Body of pancreas (tissue), 4 donors: ENCODE measurements at regions not wholly inside any gene's neighbourhood (a gene's known extent, or its start where the extent isn't known, plus 50 kb on each side); places are given as distances from the start of the nearest gene placed in this dataset.

Experiments used
- ATAC-seq: fragments of 150-250 bp; one replicate; pipeline ENCODE4 v1.9.1; 2016
- DNase-seq, 4 donors: peaks; one replicate each; pipeline ENCODE4 v3.0.0-alpha.2; 2019
- H3K27ac ChIP-seq, 4 donors: fragments of 200-600 bp; sonication (generic); 1 replicate in 3 of 4; 2 replicates in 1 of 4; pipeline versions ENCODE4 v1.5.1 to v1.6.1; 2016 to 2019; ENCODE audit warnings: mild to moderate bottlenecking in 1 of 4, mixed read lengths in 1 of 4, moderate library complexity in 1 of 4
- H3K27me3 ChIP-seq, 2 donors: fragments of 200-600 bp; sonication (generic); one replicate each; pipeline ENCODE4 v1.6.0; 2016; ENCODE audit warnings: mild to moderate bottlenecking in 1 of 2
- H3K36me3 ChIP-seq, 2 donors: fragments of 200-600 bp; sonication (generic); replicated peaks in 1 of 2; 2 replicates each; pipeline ENCODE4 v1.5.1; 2016; ENCODE audit warnings: low read depth in 2 of 2; ENCODE audit not compliant: insufficient read depth in 1 of 2
- H3K4me1 ChIP-seq: fragments of 200-600 bp; sonication (generic); one replicate; pipeline ENCODE4 v1.6.0; 2016
- H3K4me3 ChIP-seq, 2 donors: fragments of 200-600 bp; sonication (generic); 1 replicate in 1 of 2; 2 replicates in 1 of 2; pipeline ENCODE4 v1.5.1; 2016 to 2019
- H3K9me3 ChIP-seq, 3 donors: fragments of 200-600 bp; sonication (generic); 1 replicate in 2 of 3; 2 replicates in 1 of 3; pipeline ENCODE4 v1.5.1; 2016
- POLR2A ChIP-seq, 3 donors: fragments of 450-650 bp; IDR thresholded peaks; one replicate each; pipeline ENCODE4 v1.6.1; 2016; ENCODE audit warnings: antibody characterized with exemption in 3 of 3, mild to moderate bottlenecking in 2 of 3
- WGBS, 2 donors: methylation state at CpG; one replicate each; pipeline ENCODE4 v1.1.5; 2017; 5-methylcytosine and 5-hydroxymethylcytosine counted together
- intact Hi-C: fragments of 100-400 bp; cut with DNase I; formaldehyde crosslinking; loops from one replicate; pipeline ENCODE4 v1.15.1; 2023
- TF ChIP-seq, protein P1 (sequence below), 7 experiments: fragments of 450-650 bp in 4 of 7; fragments of 200-600 bp in 3 of 7; sonication (generic) in 3 of 7; IDR thresholded peaks; one replicate each; pipeline ENCODE4 v1.5.1; 2016 to 2019; ENCODE audit warnings: antibody characterized with exemption in 7 of 7

- H3K9me3 ChIP-seq = no peaks in the 10 kb centered on the region
- no peak overlapping the region for H3K4me3 ChIP-seq
- H3K27me3 ChIP-seq = no peaks in the 10 kb centered on the region
- H3K4me1 ChIP-seq = no peaks in the 10 kb centered on the region
- H3K36me3 ChIP-seq = no peaks in the 10 kb centered on the region
- ATAC-seq (no peak), DNase-seq (no peak)
- no peak overlapping the region for H3K27ac ChIP-seq
- TF ChIP-seq, protein P1, sequence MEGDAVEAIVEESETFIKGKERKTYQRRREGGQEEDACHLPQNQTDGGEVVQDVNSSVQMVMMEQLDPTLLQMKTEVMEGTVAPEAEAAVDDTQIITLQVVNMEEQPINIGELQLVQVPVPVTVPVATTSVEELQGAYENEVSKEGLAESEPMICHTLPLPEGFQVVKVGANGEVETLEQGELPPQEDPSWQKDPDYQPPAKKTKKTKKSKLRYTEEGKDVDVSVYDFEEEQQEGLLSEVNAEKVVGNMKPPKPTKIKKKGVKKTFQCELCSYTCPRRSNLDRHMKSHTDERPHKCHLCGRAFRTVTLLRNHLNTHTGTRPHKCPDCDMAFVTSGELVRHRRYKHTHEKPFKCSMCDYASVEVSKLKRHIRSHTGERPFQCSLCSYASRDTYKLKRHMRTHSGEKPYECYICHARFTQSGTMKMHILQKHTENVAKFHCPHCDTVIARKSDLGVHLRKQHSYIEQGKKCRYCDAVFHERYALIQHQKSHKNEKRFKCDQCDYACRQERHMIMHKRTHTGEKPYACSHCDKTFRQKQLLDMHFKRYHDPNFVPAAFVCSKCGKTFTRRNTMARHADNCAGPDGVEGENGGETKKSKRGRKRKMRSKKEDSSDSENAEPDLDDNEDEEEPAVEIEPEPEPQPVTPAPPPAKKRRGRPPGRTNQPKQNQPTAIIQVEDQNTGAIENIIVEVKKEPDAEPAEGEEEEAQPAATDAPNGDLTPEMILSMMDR (IDR thresholded peaks at IDR 0.05) = no peak
- no peak for TF ChIP-seq POLR2A (IDR thresholded peaks at IDR 0.05)
- intact Hi-C loops = no loop called here
- 53 to 55% methylated on average over 1 of the region's 1 CpG for WGBS, 2 donors
These were observed 624.6 kb downstream of the BNC2 start for GRCh38 chr9:16245756-16246440.

DNA sequence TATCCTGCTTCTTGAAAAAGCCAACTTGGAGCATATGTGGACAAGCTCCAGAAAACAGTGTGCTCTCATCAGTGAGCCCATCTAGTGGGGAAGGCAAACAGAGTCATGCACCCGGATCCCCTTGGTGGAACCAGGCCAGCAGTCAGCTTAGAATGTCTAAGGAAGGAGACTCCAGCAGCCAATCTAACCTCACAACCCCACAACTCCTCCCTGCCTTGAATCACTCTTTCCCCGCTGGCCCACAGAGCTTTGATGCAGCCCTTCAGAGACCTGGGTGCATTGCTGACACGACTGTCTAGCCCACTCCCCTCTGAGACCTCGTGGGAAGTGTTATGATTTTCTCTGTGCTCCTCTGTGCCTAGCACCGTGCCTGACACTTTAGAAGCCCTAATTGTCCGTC, 623.7 kb downstream of the BNC2 start:
- TF ChIP-seq POLR2A (IDR thresholded peaks at IDR 0.05) = no peak
- TF ChIP-seq, protein P1 (IDR thresholded peaks at IDR 0.05) = no peak
- Histone ChIP-seq H3K27ac (no peak overlapping the region), H3K9me3 (no peaks in the 10 kb centered on the region), H3K27me3 (no peaks in the 10 kb centered on the region), H3K4me1 (no peaks in the 10 kb centered on the region), H3K36me3 (no peaks in the 10 kb centered on the region), H3K4me3 (no peak overlapping the region)
- intact Hi-C loops = no loop called here
- WGBS, 2 donors = 58 to 60% methylated on average over 6 of the region's 6 CpGs
- ATAC-seq (no peak), DNase-seq (no peak)

- TF ChIP-seq, protein P1 (IDR thresholded peaks at IDR 0.05) = no peak
- TF ChIP-seq POLR2A (IDR thresholded peaks at IDR 0.05) = no peak
- no peak for DNase-seq
- Histone ChIP-seq H3K4me3 (no peak overlapping the region), H3K27me3 (no peaks in the 10 kb centered on the region), H3K9me3 (no peaks in the 10 kb centered on the region), H3K36me3 (no peaks in the 10 kb centered on the region), H3K4me1 (no peaks in the 10 kb centered on the region), H3K27ac (no peak overlapping the region)
- WGBS, 2 donors = 68 to 72% methylated on average over 5 of the region's 5 CpGs
- intact Hi-C loops = no loop called here
- no peak for ATAC-seq
These were observed 623.1 kb downstream of the BNC2 start for GRCh38 chr9:16247188-16247875.

- 87 to 91% methylated on average over 6 of the region's 6 CpGs for WGBS, 2 donors
- no peaks in the 10 kb centered on the region for H3K27me3 ChIP-seq
- intact Hi-C loops = no loop called here
- DNase-seq (no peak), ATAC-seq (no peak)
- H3K4me3 ChIP-seq = no peak overlapping the region
- no peak overlapping the region for H3K27ac ChIP-seq
- H3K36me3 ChIP-seq = no peaks in the 10 kb centered on the region
- H3K4me1 ChIP-seq = no peaks in the 10 kb centered on the region
- no peaks in the 10 kb centered on the region for H3K9me3 ChIP-seq
- TF ChIP-seq, protein P1 (IDR thresholded peaks at IDR 0.05) = no peak
- TF ChIP-seq POLR2A (IDR thresholded peaks at IDR 0.05) = no peak
These were observed 621.6 kb downstream of the BNC2 start for GRCh38 chr9:16248822-16249221.

DNA sequence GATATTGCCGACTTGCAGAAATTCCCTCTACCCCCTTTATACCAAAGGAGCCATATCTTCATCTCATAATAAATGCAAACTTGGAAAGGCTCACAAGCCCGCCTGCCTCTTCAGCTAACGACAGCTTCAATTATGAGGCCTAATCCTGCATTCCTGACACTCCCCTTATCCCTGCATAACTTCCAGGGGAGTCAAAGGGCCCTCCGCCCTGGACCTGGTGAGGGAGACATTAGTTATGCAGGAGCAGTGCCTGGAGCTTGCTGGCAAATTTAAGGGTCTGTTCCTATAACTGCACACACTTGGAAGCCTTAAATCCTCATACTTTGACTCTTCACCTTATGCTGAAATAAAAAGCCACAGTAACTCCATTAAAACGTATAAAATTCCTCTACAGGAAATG, 617.9 kb downstream of the BNC2 start:
- no peaks in the 10 kb centered on the region for H3K27me3 ChIP-seq
- no peaks in the 10 kb centered on the region for H3K9me3 ChIP-seq
- TF ChIP-seq, protein P1 (IDR thresholded peaks at IDR 0.05) = no peak
- no peak for TF ChIP-seq POLR2A (IDR thresholded peaks at IDR 0.05)
- H3K4me1 ChIP-seq = no peaks in the 10 kb centered on the region
- 58 to 68% methylated on average over 5 of the region's 5 CpGs for WGBS, 2 donors
- intact Hi-C loops = no loop called here
- no peak overlapping the region for H3K4me3 ChIP-seq
- no peak overlapping the region for H3K27ac ChIP-seq
- no peak for ATAC-seq
- DNase-seq = no peak
- H3K36me3 ChIP-seq = no peaks in the 10 kb centered on the region
